GM12878 (cell line): ENCODE measurements at regions not wholly inside any gene's neighbourhood (a gene's known extent, or its start where the extent isn't known, plus 50 kb on each side); places are given as distances from the start of the nearest gene placed in this dataset.

ENCODE experiments used
- ATAC-seq: fragments of 200-7000 bp; cut with Tn5 transposase; 3 replicates; pipeline ENCODE4 v1.9.1; 2020; ENCODE audit warnings: mild to moderate bottlenecking, moderate library complexity
- BruUV-seq: library from RNA; stranded (reverse); fragments of 400-500 nt; replicated peaks from 2 replicates; lab custom pipeline; 2021; lab: Mats Ljungman, UMichigan
- CTCF ChIA-PET: fragments of 300-600 bp; sonication (Branson Sonifier 250); formaldehyde crosslinking; extraction: SDS; loops from one replicate; lab custom pipeline; 2021; ENCODE audit warnings: inconsistent platforms; lab: Yijun Ruan, JAX
- POLR2A ChIA-PET: fragments of 350-600 bp; formaldehyde crosslinking; extraction: SDS; loops from one replicate; lab custom pipeline; 2021; ENCODE audit warnings: inconsistent platforms; lab: Charles Lee
- RAD21 ChIA-PET: fragments of 300-600 bp; sonication (Branson Sonifier 250); formaldehyde crosslinking; loops from one replicate; lab custom pipeline; 2023; ENCODE audit warnings: antibody characterized with exemption; ENCODE audit not compliant: unreplicated experiment; lab: Charles Lee
- SMC1A ChIA-PET: fragments of 300-600 bp; sonication (Branson Sonifier 250); formaldehyde crosslinking; loops from one replicate; lab custom pipeline; 2023; ENCODE audit not compliant: unreplicated experiment, uncharacterized antibody; lab: Charles Lee
- DNase-seq: peaks from one replicate; pipeline ENCODE4 v3.0.0-alpha.2; 2011; ENCODE audit warnings: low read depth, low spot score
- FAIRE-seq: peaks from 3 replicates; lab custom pipeline; 2011; peaks lifted over from hg19 to GRCh38; lab: Jason Lieb, UNC
- H2AFZ ChIP-seq: 2 replicates; pipeline ENCODE4 v1.6.0; 2011; ENCODE audit warnings: low read depth, low read length, control low read depth; ENCODE audit not compliant: control insufficient read depth
- H3K27ac ChIP-seq: 2 replicates; pipeline ENCODE4 v1.5.1; 2011; ENCODE audit warnings: control low read depth; ENCODE audit not compliant: control insufficient read depth, insufficient read depth
- H3K27me3 ChIP-seq, 2 experiments: replicated peaks in 1 of 2; 2 replicates each; pipeline versions ENCODE4 v1.6.0 to v1.6.1; 2011; ENCODE audit warnings: low read length in 1 of 2; ENCODE audit not compliant: control insufficient read depth in 2 of 2, insufficient read depth in 2 of 2
- H3K36me3 ChIP-seq, 2 experiments: 2 replicates each; pipeline ENCODE4 v1.5.1; 2011; ENCODE audit warnings: low read length in 1 of 2; ENCODE audit not compliant: control insufficient read depth in 2 of 2, insufficient read depth in 2 of 2
- H3K4me1 ChIP-seq: 2 replicates; pipeline ENCODE4 v1.6.1; 2011; ENCODE audit warnings: mild to moderate bottlenecking, low read length, moderate library complexity, mixed read lengths; ENCODE audit not compliant: control insufficient read depth, insufficient read depth
- H3K4me2 ChIP-seq: 2 replicates; pipeline ENCODE4 v1.6.0; 2011; ENCODE audit warnings: control low read depth; ENCODE audit not compliant: control insufficient read depth, insufficient read depth
- H3K4me3 ChIP-seq: fragments of 200-600 bp; sonication (generic); 2 replicates; pipeline ENCODE4 v1.5.1; 2016
- H3K79me2 ChIP-seq: 2 replicates; pipeline ENCODE4 v1.6.0; 2011; ENCODE audit warnings: low read length; ENCODE audit not compliant: control insufficient read depth, insufficient read depth
- H3K9ac ChIP-seq: 2 replicates; pipeline ENCODE4 v1.8.0; 2011; ENCODE audit warnings: low read length, control low read depth, mixed read lengths; ENCODE audit not compliant: control insufficient read depth, insufficient read depth
- H3K9me3 ChIP-seq: replicated peaks from 3 replicates; pipeline ENCODE4 v1.5.1; 2011; ENCODE audit warnings: mild to moderate bottlenecking, low read length; ENCODE audit not compliant: control insufficient read depth, insufficient read depth
- H4K20me1 ChIP-seq: 2 replicates; pipeline ENCODE4 v1.6.0; 2011; ENCODE audit not compliant: control insufficient read depth, insufficient read depth
- CBFB ChIP-seq: IDR thresholded peaks from 2 replicates; pipeline ENCODE4 v1.6.1; 2016; ENCODE audit warnings: antibody characterized with exemption, low read depth
- EGR1 ChIP-seq, 2 experiments: IDR thresholded peaks; 1 replicate in 1 of 2; 2 replicates in 1 of 2; pipeline ENCODE4 v1.6.1; 2011 to 2012; ENCODE audit warnings: low read depth in 2 of 2, low read length in 2 of 2, borderline replicate concordance in 1 of 2, mild to moderate bottlenecking in 1 of 2, moderate library complexity in 1 of 2
- ELK1 ChIP-seq: IDR thresholded peaks from 2 replicates; pipeline ENCODE4 v1.6.1; 2012; ENCODE audit warnings: low read depth, low read length, improper control_type of control experiment
- HDAC2 ChIP-seq: fragments of 200-600 bp; sonication (generic); IDR thresholded peaks from 2 replicates; pipeline ENCODE4 v1.6.1; 2017
- HDAC6 ChIP-seq: fragments of 200-600 bp; sonication (generic); IDR thresholded peaks from one replicate; pipeline ENCODE4 v1.8.0; 2017; ENCODE audit warnings: antibody characterized with exemption; ENCODE audit not compliant: unreplicated experiment
- JUNB ChIP-seq: IDR thresholded peaks from 2 replicates; pipeline ENCODE4 v1.6.1; 2016; ENCODE audit warnings: antibody characterized with exemption, mild to moderate bottlenecking
- NBN ChIP-seq: fragments of 450-650 bp; IDR thresholded peaks from 2 replicates; pipeline ENCODE4 v1.6.1; 2016
- NRF1 ChIP-seq: conservative IDR thresholded peaks from 2 replicates; pipeline ENCODE4 v1.6.1; 2011; ENCODE audit warnings: mild to moderate bottlenecking, low read depth, low read length, improper control_type of control experiment
- PML ChIP-seq: IDR thresholded peaks from 2 replicates; pipeline ENCODE4 v1.6.1; 2012; ENCODE audit warnings: low read length, inconsistent platforms
- TBL1XR1 ChIP-seq: IDR thresholded peaks from 2 replicates; pipeline ENCODE4 v1.6.1; 2012; ENCODE audit warnings: low read depth, low read length, improper control_type of control experiment
- ZBED1 ChIP-seq: IDR thresholded peaks from 2 replicates; pipeline ENCODE4 v1.6.1; 2016; ENCODE audit warnings: borderline replicate concordance
- ZNF207 ChIP-seq: fragments of 450-650 bp; IDR thresholded peaks from 2 replicates; pipeline ENCODE4 v1.6.1; 2014; ENCODE audit warnings: antibody characterized with exemption, mild to moderate bottlenecking, borderline replicate concordance
- ZNF592 ChIP-seq: fragments of 450-650 bp; IDR thresholded peaks from 2 replicates; pipeline ENCODE4 v1.6.1; 2017; ENCODE audit warnings: mild to moderate bottlenecking, moderate library complexity
- ZNF622 ChIP-seq: fragments of 450-650 bp; IDR thresholded peaks from 2 replicates; pipeline ENCODE4 v1.6.1; 2017; ENCODE audit warnings: mild to moderate bottlenecking, inconsistent platforms
- WGBS: methylation state at CpG from one replicate; pipeline ENCODE4 v1.1.6; 2016; ENCODE audit warnings: low lambda C conversion rate; ENCODE audit not compliant: insufficient replicate concordance, insufficient coverage; ENCODE audit errors: missing lambda C conversion rate; 5-methylcytosine and 5-hydroxymethylcytosine counted together
- in situ Hi-C: fragments of 300-500 bp; cut with MboI; formaldehyde crosslinking; loops from 9 replicates; pipeline ENCODE4 v1.14.3; 2018; ENCODE audit warnings: mixed read lengths
- intact Hi-C: fragments of 100-400 bp; cut with micrococcal nuclease; formaldehyde crosslinking; loops from one replicate; pipeline ENCODE4 v1.14.2; 2022; ENCODE audit not compliant: unreplicated experiment
- TF ChIP-seq, protein P1 (sequence below): fragments of 450-650 bp; IDR thresholded peaks from 2 replicates; pipeline ENCODE4 v1.6.1; 2017; ENCODE audit warnings: low read depth, mild to moderate bottlenecking, moderate library complexity
- TF ChIP-seq, protein P2 (sequence below), 3 experiments: IDR thresholded peaks in 2 of 3; conservative IDR thresholded peaks in 1 of 3; 2 replicates each; pipeline ENCODE4 v1.5.1; 2011; ENCODE audit warnings: low read depth in 3 of 3, low read length in 3 of 3, mild to moderate bottlenecking in 3 of 3, control low read depth in 2 of 3, moderate library complexity in 2 of 3, inconsistent platforms in 1 of 3, mixed read lengths in 1 of 3; ENCODE audit not compliant: control insufficient read depth in 2 of 3, insufficient read depth in 1 of 3; ENCODE audit errors: extremely low read depth in 1 of 3

DNA sequence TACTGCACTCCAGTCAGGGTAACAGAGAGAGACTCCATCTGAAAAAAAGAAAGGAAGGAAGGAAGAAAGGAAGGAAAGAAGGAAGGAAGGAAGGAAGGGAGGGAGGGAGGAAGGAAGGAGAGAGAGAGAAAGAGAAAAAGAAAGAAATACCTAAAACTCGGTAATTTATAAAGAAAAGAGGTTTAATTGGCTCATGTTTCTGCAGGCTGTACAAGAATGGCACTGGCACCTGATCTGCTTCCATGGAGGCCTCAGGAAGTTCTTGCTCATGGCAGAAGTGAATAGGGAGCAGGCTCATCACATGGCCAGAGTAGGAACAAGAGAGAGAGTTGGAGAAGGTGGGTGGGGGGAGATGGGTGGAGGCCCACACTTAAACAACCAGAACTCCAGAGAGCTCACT is 215.2 kb upstream of the IRX3 start (continued):
- TF ChIP-seq, protein P1, sequence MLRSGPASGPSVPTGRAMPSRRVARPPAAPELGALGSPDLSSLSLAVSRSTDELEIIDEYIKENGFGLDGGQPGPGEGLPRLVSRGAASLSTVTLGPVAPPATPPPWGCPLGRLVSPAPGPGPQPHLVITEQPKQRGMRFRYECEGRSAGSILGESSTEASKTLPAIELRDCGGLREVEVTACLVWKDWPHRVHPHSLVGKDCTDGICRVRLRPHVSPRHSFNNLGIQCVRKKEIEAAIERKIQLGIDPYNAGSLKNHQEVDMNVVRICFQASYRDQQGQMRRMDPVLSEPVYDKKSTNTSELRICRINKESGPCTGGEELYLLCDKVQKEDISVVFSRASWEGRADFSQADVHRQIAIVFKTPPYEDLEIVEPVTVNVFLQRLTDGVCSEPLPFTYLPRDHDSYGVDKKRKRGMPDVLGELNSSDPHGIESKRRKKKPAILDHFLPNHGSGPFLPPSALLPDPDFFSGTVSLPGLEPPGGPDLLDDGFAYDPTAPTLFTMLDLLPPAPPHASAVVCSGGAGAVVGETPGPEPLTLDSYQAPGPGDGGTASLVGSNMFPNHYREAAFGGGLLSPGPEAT = no peak
- TF ChIP-seq PML (no peak), HDAC2 (no peak), NRF1 (no peak), JUNB (no peak), HDAC6 (no peak), TBL1XR1 (no peak)

DNA sequence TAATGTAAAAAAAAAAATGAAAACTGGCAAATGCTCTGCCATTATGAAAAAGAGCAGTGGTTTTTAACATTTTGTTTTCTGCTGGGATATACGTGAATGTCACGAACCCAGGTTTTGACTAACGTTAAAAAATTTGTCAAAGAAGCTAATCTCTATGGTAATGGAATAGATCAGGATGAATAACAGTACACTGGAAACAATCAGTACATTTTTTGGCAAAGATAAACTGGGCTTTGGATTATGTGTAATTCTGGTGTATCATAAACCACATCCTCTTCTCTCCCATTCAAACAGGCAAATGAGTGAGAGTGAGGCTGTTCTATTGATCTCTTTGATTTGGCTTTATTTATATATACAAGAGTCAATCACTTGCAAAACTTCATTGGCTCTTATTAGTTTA is 207.0 kb upstream of the IRX3 start:
- Histone ChIP-seq H3K27me3 (no peaks in the 10 kb centered on the region), H2AFZ (no peak overlapping the region), H3K4me1 (no peaks in the 10 kb centered on the region), H4K20me1 (no peaks in the 10 kb centered on the region), H3K4me3 (no peak overlapping the region), H3K36me3 (no peaks in the 10 kb centered on the region), H3K9me3 (no peaks in the 10 kb centered on the region; the same call in 2 of the 3 replicates), H3K9ac (no peak overlapping the region), H3K79me2 (no peaks in the 10 kb centered on the region), H3K27ac (no peak overlapping the region), H3K4me2 (no peak overlapping the region)
- ATAC-seq (no peak), DNase-seq (no peak), FAIRE-seq (no peak)
- no TSS peak for BruUV-seq
- in situ Hi-C loops = no loop called here
- ChIA-PET SMC1A (no interaction called here), POLR2A (no interaction called here), CTCF (no interaction called here), RAD21 (no interaction called here)
- intact Hi-C loops = no loop called here
- WGBS = 29% methylated on average over 3 of the region's 3 CpGs
- no peak for TF ChIP-seq ZBED1
- no peak for TF ChIP-seq ZNF622
- no peak for TF ChIP-seq ZNF207
- no peak for TF ChIP-seq ELK1
- TF ChIP-seq NBN = no peak
- TF ChIP-seq CBFB = no peak
- TF ChIP-seq EGR1 (IDR thresholded peaks at IDR 0.05; ENCODE audit: borderline replicate concordance in 1 of 2, low read depth in 2 of 2, low read length in 2 of 2) = no peak
- TF ChIP-seq, protein P2, sequence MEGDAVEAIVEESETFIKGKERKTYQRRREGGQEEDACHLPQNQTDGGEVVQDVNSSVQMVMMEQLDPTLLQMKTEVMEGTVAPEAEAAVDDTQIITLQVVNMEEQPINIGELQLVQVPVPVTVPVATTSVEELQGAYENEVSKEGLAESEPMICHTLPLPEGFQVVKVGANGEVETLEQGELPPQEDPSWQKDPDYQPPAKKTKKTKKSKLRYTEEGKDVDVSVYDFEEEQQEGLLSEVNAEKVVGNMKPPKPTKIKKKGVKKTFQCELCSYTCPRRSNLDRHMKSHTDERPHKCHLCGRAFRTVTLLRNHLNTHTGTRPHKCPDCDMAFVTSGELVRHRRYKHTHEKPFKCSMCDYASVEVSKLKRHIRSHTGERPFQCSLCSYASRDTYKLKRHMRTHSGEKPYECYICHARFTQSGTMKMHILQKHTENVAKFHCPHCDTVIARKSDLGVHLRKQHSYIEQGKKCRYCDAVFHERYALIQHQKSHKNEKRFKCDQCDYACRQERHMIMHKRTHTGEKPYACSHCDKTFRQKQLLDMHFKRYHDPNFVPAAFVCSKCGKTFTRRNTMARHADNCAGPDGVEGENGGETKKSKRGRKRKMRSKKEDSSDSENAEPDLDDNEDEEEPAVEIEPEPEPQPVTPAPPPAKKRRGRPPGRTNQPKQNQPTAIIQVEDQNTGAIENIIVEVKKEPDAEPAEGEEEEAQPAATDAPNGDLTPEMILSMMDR (IDR thresholded peaks at IDR 0.05 in 2 of 3, conservative IDR thresholded peaks at IDR 0.05 in 1 of 3; ENCODE audit: control insufficient read depth in 2 of 3, extremely low read depth in 1 of 3, insufficient read depth in 1 of 3, low read depth in 3 of 3, low read length in 3 of 3) = no peak
- no peak for TF ChIP-seq ZNF592
